Neural progenitor cell (in vitro differentiated cells): ENCODE measurements at regions not wholly inside any gene's neighbourhood (a gene's known extent, or its start where the extent isn't known, plus 50 kb on each side); places are given as distances from the start of the nearest gene placed in this dataset.

Experiments
- DNase-seq: peaks from one replicate; pipeline ENCODE4 v3.0.0-alpha.2; 2016; ENCODE audit warnings: low spot score
- H2AFZ ChIP-seq: fragments of 200-600 bp; sonication (generic); replicated peaks from 2 replicates; pipeline ENCODE4 v1.6.1; 2016; ENCODE audit warnings: antibody characterized with exemption
- H3F3A ChIP-seq: fragments of 200-600 bp; sonication (generic); 2 replicates; pipeline ENCODE4 v1.6.1; 2016; ENCODE audit warnings: antibody characterized with exemption, low read depth
- H3K27ac ChIP-seq: fragments of 200-600 bp; sonication (generic); 2 replicates; pipeline ENCODE4 v1.5.1; 2016; ENCODE audit warnings: mild to moderate bottlenecking
- H3K27me3 ChIP-seq: fragments of 200-600 bp; sonication (generic); 2 replicates; pipeline ENCODE4 v1.6.1; 2016; ENCODE audit warnings: mild to moderate bottlenecking, moderate library complexity
- H3K36me3 ChIP-seq: fragments of 200-600 bp; sonication (generic); 2 replicates; pipeline ENCODE4 v1.5.1; 2016
- H3K4me1 ChIP-seq: fragments of 200-600 bp; sonication (generic); 2 replicates; pipeline ENCODE4 v1.6.1; 2016; ENCODE audit warnings: mixed run types
- H3K4me2 ChIP-seq: fragments of 200-600 bp; sonication (generic); 2 replicates; pipeline ENCODE4 v1.6.1; 2016
- H3K4me3 ChIP-seq: fragments of 200-600 bp; sonication (generic); 2 replicates; pipeline ENCODE4 v1.5.1; 2016
- H3K79me2 ChIP-seq: fragments of 200-600 bp; sonication (generic); 2 replicates; pipeline ENCODE4 v1.6.1; 2016; ENCODE audit warnings: low read depth
- H3K9ac ChIP-seq: fragments of 200-600 bp; sonication (generic); 2 replicates; pipeline ENCODE4 v1.6.1; 2016
- H3K9me3 ChIP-seq: fragments of 200-600 bp; sonication (generic); 2 replicates; pipeline ENCODE4 v1.5.1; 2016; ENCODE audit warnings: low read depth
- H4K20me1 ChIP-seq: fragments of 200-600 bp; sonication (generic); 2 replicates; pipeline ENCODE4 v1.6.1; 2016; ENCODE audit warnings: low read depth
- H3K27ac Mint-ChIP-seq: 3 replicates; pipeline ENCODE4 v1.8.0; 2021; ENCODE audit warnings: mixed read lengths
- H3K27me3 Mint-ChIP-seq: 2 replicates; pipeline ENCODE4 v1.8.0; 2022; ENCODE audit warnings: low read depth, mild to moderate bottlenecking, inconsistent platforms, moderate library complexity, mixed read lengths; ENCODE audit not compliant: insufficient read depth
- H3K36me3 Mint-ChIP-seq: 3 replicates; pipeline ENCODE4 v1.8.0; 2021; ENCODE audit warnings: mixed read lengths
- H3K4me1 Mint-ChIP-seq: 3 replicates; pipeline ENCODE4 v1.8.0; 2021; ENCODE audit warnings: mixed read lengths
- H3K4me3 Mint-ChIP-seq: 3 replicates; pipeline ENCODE4 v1.8.0; 2021; ENCODE audit warnings: mild to moderate bottlenecking, moderate library complexity, mixed read lengths
- H3K9me3 Mint-ChIP-seq: 3 replicates; pipeline ENCODE4 v1.8.0; 2020; ENCODE audit warnings: mixed read lengths
- EZH2 ChIP-seq: fragments of 200-600 bp; sonication (generic); IDR thresholded peaks from 2 replicates; pipeline ENCODE4 v1.6.1; 2017; ENCODE audit warnings: antibody characterized with exemption, mild to moderate bottlenecking, moderate library complexity
- EZH2phosphoT487 ChIP-seq: fragments of 200-600 bp; sonication (generic); IDR thresholded peaks from 2 replicates; pipeline ENCODE4 v1.6.1; 2017; ENCODE audit warnings: antibody characterized with exemption
- TF ChIP-seq, protein P1 (sequence below): fragments of 200-600 bp; sonication (generic); IDR thresholded peaks from 2 replicates; pipeline ENCODE4 v1.5.1; 2017; ENCODE audit warnings: antibody characterized with exemption, mild to moderate bottlenecking

DNA sequence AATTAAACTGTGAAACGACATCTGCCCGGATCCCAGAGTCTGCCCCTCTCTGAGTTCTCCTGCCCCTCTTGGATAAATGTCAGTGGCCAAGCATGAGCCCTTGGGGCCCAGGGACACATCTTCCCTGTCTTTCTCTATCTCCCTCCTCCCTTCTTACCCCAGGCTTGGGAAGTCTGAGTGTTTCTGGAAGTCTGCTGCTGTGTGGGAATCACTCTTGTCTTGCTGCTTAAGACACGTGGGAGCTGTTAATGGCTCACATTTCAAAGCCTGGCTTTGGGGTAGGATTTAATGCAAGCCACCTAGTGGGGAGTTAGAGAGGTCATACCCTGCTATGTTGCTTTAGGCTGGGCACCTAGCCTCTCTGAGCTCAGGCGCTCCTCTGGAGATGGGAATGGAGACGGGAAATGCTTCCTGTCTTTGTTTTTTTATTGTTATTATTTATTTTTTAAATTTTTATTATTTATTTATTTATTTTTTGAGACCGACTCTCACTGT is 218.5 kb upstream of the CIBAR2 start:
- H3K36me3 ChIP-seq = no peaks in the 10 kb centered on the region
- H3K4me2 ChIP-seq = peak overlapping the region; percentile 80
- peak; percentile 90 for DNase-seq
- H3K36me3 Mint-ChIP-seq = peaks cover 2% of the 10 kb centered on the region
- H3K27me3 ChIP-seq = peaks cover 42% of the 10 kb centered on the region
- H3K4me1 ChIP-seq = peaks cover 59% of the 10 kb centered on the region
- no peak for TF ChIP-seq EZH2
- TF ChIP-seq, protein P1, sequence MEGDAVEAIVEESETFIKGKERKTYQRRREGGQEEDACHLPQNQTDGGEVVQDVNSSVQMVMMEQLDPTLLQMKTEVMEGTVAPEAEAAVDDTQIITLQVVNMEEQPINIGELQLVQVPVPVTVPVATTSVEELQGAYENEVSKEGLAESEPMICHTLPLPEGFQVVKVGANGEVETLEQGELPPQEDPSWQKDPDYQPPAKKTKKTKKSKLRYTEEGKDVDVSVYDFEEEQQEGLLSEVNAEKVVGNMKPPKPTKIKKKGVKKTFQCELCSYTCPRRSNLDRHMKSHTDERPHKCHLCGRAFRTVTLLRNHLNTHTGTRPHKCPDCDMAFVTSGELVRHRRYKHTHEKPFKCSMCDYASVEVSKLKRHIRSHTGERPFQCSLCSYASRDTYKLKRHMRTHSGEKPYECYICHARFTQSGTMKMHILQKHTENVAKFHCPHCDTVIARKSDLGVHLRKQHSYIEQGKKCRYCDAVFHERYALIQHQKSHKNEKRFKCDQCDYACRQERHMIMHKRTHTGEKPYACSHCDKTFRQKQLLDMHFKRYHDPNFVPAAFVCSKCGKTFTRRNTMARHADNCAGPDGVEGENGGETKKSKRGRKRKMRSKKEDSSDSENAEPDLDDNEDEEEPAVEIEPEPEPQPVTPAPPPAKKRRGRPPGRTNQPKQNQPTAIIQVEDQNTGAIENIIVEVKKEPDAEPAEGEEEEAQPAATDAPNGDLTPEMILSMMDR = peak; percentile 63
- no peak for TF ChIP-seq EZH2phosphoT487
- peaks cover 69% of the 10 kb centered on the region for H3F3A ChIP-seq
- H3K9me3 Mint-ChIP-seq = no peaks in the 10 kb centered on the region
- peaks cover 30% of the 10 kb centered on the region for H4K20me1 ChIP-seq
- H3K27ac Mint-ChIP-seq = peak overlapping the region; percentile 24
- no peaks in the 10 kb centered on the region for H3K9me3 ChIP-seq
- peak overlapping the region; percentile 4 for H3K27ac ChIP-seq
- H3K4me1 Mint-ChIP-seq = peaks cover 70% of the 10 kb centered on the region
- H2AFZ ChIP-seq = no peak overlapping the region
- peak overlapping the region; percentile 18 for H3K4me3 ChIP-seq
- H3K4me3 Mint-ChIP-seq = peak overlapping the region; percentile 54
- H3K27me3 Mint-ChIP-seq = peaks cover 31% of the 10 kb centered on the region
- H3K79me2 ChIP-seq = no peaks in the 10 kb centered on the region
- no peak overlapping the region for H3K9ac ChIP-seq

DNA sequence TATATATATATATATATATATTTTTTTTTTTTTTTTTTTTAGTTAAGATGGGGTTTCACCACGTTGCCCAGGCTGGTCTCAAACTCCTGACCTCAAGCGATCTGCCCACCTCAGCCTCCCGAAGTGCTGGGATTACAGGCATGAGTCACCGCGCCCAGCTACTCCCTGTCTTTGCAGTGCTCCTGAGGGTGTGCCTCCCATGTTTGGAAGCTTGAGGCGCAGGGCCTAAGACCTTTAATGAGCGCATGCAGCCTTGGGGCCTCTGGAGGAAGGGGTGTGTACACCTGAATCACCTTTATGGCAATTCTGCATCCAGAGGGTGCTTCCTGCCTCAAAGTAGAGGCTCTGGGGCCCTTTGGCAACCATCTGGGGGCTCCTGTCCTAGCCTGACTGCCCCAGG is 219.4 kb upstream of the CIBAR2 start:
- H3K36me3 ChIP-seq = no peaks in the 10 kb centered on the region
- Mint-ChIP-seq H3K36me3 (peaks cover 3% of the 10 kb centered on the region), H3K27me3 (peaks cover 32% of the 10 kb centered on the region), H3K9me3 (peaks cover 2% of the 10 kb centered on the region), H3K4me3 (no peak overlapping the region), H3K27ac (no peak overlapping the region), H3K4me1 (peaks cover 74% of the 10 kb centered on the region)
- peaks cover 32% of the 10 kb centered on the region for H4K20me1 ChIP-seq
- no peak overlapping the region for H3K4me2 ChIP-seq
- H3K4me3 ChIP-seq = no peak overlapping the region
- no peaks in the 10 kb centered on the region for H3K79me2 ChIP-seq
- DNase-seq = no peak
- H3K27me3 ChIP-seq = peaks cover 41% of the 10 kb centered on the region
- H3K27ac ChIP-seq = no peak overlapping the region
- H2AFZ ChIP-seq = no peak overlapping the region
- H3K9me3 ChIP-seq = no peaks in the 10 kb centered on the region
- no peak overlapping the region for H3K9ac ChIP-seq
- H3F3A ChIP-seq = peaks cover 72% of the 10 kb centered on the region
- TF ChIP-seq EZH2phosphoT487 = no peak
- no peak for TF ChIP-seq EZH2
- TF ChIP-seq, protein P1 = no peak
- peaks cover 62% of the 10 kb centered on the region for H3K4me1 ChIP-seq

DNA sequence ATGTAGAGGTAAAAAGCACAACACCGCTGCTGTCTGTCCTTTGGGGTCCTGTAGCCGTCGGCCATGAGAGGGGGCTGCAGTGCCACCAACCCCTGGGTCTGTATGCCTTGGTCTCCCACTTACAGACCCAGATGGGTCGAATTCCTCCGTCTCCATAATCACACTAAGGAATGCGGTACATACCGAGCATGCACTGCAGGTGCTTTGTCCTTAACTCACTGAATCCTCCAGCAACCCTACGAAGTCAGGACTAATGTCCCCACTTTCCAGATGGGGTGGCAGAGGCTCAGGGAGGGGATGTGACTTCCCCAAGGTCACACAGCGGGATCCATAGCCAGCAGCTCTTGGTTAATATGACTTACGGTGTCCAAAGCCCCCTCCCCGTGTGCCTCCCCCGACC is 219.9 kb upstream of the CIBAR2 start:
- Mint-ChIP-seq H3K27me3 (peaks cover 33% of the 10 kb centered on the region), H3K4me3 (no peak overlapping the region), H3K9me3 (peaks cover 3% of the 10 kb centered on the region), H3K4me1 (peaks cover 72% of the 10 kb centered on the region), H3K36me3 (peaks cover 4% of the 10 kb centered on the region), H3K27ac (no peak overlapping the region)
- peak; percentile 76 for DNase-seq
- peaks cover 69% of the 10 kb centered on the region for H3F3A ChIP-seq
- no peak overlapping the region for H2AFZ ChIP-seq
- H3K27me3 ChIP-seq = peaks cover 36% of the 10 kb centered on the region
- H3K4me3 ChIP-seq = no peak overlapping the region
- H3K36me3 ChIP-seq = no peaks in the 10 kb centered on the region
- no peaks in the 10 kb centered on the region for H3K79me2 ChIP-seq
- TF ChIP-seq EZH2 = no peak
- TF ChIP-seq, protein P1 = peak; percentile 36
- peaks cover 58% of the 10 kb centered on the region for H3K4me1 ChIP-seq
- no peak overlapping the region for H3K4me2 ChIP-seq
- no peak overlapping the region for H3K9ac ChIP-seq
- peaks cover 32% of the 10 kb centered on the region for H4K20me1 ChIP-seq
- no peaks in the 10 kb centered on the region for H3K9me3 ChIP-seq
- H3K27ac ChIP-seq = no peak overlapping the region
